ENCODE measurements at regions not wholly inside any gene's neighbourhood (a gene's known extent, or its start where the extent isn't known, plus 50 kb on each side); places are given as distances from the start of the nearest gene placed in this dataset.
"Not testable (repeated sequence)": the region's sequence is repeated elsewhere in the genome, so short reads cannot be mapped to it uniquely, and the experiment has no call there.

DNA sequence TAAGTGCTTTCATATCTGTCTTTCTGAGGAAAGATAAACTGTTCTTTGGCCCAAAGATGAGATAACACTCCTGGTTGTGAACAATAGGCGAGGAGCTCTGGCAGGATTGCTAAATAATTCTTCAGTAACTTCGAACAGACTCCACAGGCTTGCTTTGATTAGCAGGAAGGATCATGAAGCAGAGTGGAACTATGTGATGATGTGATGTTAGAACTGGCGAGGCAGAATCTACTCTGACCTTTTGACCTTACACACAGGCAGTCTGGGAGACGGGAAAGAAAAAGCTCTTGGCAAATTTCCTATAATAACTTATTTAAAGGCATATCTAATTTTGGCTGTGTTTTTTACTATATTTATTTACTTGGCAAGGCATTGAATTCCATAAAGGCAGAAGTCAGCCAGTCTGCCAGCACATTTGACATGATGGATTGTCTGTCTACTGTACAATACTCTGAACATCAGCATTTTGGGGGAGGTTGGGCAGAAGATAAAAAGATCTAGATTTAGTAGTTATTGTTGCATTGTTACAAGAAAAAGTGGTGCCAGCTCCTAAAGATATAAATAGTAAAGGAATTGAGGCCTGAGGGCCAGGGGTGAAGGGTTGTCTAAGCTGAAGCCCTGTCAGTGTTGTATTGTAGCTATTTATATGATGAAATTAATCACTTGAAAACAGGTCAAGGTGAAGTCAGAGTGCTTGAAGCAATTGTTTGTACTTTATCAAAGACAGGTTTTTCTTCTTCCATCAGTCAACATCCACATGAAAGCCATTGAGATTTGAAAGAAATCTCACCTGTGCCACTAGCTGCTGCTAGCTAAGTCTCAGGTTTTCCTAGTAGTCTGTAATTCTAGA, 708.8 kb downstream of the LTN1 start:
- Histone ChIP-seq H3K4me2 (no peak overlapping the region), H3K9me3 (no peaks in the 10 kb centered on the region), H3K9ac (no peak overlapping the region), H3K4me1 (no peaks in the 10 kb centered on the region), H3K27ac (no peak overlapping the region), H4K20me1 (no peaks in the 10 kb centered on the region), H3K4me3 (no peak overlapping the region), H3K27me3 (no peaks in the 10 kb centered on the region), H3K36me3 (no peaks in the 10 kb centered on the region)
- TF ChIP-seq Cebpa-rat (IDR thresholded peaks at IDR 0.05) = no peak

DNA sequence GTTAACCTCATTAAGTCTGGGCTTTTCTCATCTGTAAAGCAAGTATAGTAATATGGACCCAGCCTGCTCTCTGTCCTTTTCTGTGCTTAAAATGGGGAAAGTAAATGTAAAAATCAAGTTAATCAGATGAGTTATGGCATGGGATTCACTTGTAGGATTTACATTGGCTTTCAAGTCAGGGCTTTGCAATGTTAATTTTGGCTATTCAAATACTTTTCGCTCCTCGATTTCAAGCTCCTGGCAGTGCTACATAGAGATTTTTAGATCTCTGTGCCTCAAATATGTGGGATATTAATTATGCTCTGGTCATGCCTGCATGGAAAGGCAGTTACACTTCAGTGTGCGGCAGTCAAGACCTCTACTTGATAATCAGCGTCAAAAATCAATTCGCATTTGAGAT, 709.8 kb downstream of the LTN1 start:
- Histone ChIP-seq H3K4me2 (no peak overlapping the region), H3K4me1 (no peaks in the 10 kb centered on the region), H3K36me3 (no peaks in the 10 kb centered on the region), H3K4me3 (no peak overlapping the region), H4K20me1 (no peaks in the 10 kb centered on the region), H3K27ac (no peak overlapping the region), H3K27me3 (no peaks in the 10 kb centered on the region), H3K9ac (no peak overlapping the region), H3K9me3 (no peaks in the 10 kb centered on the region)
- no peak for TF ChIP-seq Cebpa-rat (IDR thresholded peaks at IDR 0.05)

DNA sequence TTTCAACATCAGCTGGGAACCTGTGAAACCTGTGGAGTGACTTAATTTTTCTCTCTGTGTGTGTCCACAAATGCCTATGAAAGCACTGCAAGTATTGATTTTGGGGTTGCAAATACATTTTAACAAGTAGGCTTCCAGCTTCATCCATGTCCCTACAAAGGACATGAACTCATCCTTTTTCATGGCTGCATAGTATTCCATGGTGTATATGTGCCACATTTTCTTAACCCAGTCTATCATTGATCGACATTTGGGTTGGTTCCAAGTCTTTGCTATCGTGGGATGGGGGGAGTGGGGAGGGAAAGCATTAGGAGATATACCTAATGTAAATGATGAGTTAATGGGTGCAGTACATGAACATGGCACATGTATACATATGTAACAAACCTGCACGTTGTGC, 711.3 kb downstream of the LTN1 start:
- not testable (repeated sequence) for H3K4me3 ChIP-seq, H3K36me3 ChIP-seq, H3K27me3 ChIP-seq, H3K4me1 ChIP-seq, H3K4me2 ChIP-seq, H3K9me3 ChIP-seq, H4K20me1 ChIP-seq, H3K27ac ChIP-seq, H3K9ac ChIP-seq

DNA sequence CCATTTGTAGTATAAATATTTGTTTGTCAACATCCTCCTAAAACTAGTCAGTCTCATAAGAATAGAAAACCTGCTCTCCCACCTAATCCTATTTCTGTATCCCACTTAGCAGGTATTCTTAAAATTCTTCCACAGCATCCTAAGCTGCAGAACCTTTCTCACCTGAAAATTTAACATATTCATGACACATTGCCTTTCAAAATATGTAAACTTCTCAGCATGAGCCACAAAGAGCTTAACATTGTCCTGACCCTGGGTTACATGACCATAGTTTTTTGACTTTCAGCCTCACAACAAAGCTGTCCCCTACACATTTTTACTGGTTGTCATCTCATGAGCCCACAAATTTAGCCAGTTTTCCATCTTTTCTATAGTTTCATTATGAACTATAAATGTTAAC, 712.1 kb downstream of the LTN1 start:
- Histone ChIP-seq H3K4me1 (no peaks in the 10 kb centered on the region), H3K27me3 (no peaks in the 10 kb centered on the region), H3K27ac (no peak overlapping the region), H3K4me2 (no peak overlapping the region), H3K9ac (no peak overlapping the region), H3K9me3 (no peaks in the 10 kb centered on the region), H4K20me1 (no peaks in the 10 kb centered on the region), H3K36me3 (no peaks in the 10 kb centered on the region), H3K4me3 (no peak overlapping the region)
- no peak for TF ChIP-seq Cebpa-rat (IDR thresholded peaks at IDR 0.05)

DNA sequence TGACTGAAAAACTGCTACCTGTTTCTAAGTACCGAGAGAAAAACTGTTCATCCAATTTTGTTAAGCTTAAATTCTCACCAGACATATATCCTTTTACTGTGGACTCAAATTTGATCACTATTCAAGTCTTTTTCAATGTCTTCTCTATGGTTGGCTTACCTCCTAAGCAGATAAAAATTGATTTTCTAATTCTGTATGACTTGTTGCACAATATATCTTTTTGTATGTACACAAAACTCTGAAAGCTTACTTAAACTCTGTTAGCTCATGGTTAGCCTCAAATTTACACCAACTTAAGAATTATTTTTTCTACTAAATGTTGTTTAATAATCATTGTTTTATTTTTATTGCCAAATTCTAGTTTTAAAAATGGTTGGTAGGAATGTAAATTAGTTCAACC, 715.4 kb downstream of the LTN1 start:
- H3K27me3 ChIP-seq = no peaks in the 10 kb centered on the region
- no peaks in the 10 kb centered on the region for H4K20me1 ChIP-seq
- H3K9ac ChIP-seq = no peak overlapping the region
- no peaks in the 10 kb centered on the region for H3K36me3 ChIP-seq
- H3K4me2 ChIP-seq = no peak overlapping the region
- TF ChIP-seq Cebpa-rat (IDR thresholded peaks at IDR 0.05) = no peak
- H3K27ac ChIP-seq = no peak overlapping the region
- no peaks in the 10 kb centered on the region for H3K4me1 ChIP-seq
- H3K9me3 ChIP-seq = no peaks in the 10 kb centered on the region
- H3K4me3 ChIP-seq = no peak overlapping the region

DNA sequence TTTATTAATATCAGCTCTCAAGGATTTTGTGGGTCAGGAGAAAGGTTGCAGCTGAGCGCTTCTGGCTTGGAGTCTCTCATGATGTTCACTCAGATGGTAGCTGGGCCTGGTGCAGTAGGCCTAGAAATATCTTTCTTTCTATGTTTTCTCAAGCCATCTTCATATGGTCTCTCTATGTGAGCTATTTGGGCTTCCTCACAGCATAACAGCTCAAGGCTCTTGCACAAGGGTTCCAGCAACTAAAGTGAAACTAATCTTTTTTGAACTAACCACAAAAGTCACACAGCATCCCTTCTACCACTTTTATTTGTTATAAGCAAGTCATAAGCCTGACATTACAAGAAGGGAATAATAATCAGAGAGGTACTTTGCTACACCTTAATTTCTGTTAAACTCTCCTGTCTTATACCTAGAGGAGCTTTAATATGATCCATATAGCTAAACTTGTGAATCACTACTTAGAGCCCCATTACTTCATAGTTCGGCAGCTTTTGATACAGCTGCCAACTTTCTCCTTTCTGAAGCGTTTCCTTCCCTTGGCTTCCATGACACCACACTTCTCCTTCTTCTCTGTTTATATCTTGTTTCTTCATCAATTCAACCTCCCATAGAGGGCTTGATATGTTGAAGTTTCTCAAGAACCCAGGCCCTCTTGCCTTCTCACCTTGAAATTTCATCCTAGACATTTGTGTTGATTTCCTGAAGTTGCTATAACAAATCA, 720.2 kb downstream of the LTN1 start:
- Histone ChIP-seq H3K4me1 (no peaks in the 10 kb centered on the region), H3K9ac (no peak overlapping the region), H3K27ac (no peak overlapping the region), H3K4me3 (no peak overlapping the region), H3K9me3 (no peaks in the 10 kb centered on the region), H4K20me1 (no peaks in the 10 kb centered on the region), H3K4me2 (no peak overlapping the region), H3K36me3 (no peaks in the 10 kb centered on the region), H3K27me3 (no peaks in the 10 kb centered on the region)
- no peak for TF ChIP-seq Cebpa-rat (IDR thresholded peaks at IDR 0.05)

DNA sequence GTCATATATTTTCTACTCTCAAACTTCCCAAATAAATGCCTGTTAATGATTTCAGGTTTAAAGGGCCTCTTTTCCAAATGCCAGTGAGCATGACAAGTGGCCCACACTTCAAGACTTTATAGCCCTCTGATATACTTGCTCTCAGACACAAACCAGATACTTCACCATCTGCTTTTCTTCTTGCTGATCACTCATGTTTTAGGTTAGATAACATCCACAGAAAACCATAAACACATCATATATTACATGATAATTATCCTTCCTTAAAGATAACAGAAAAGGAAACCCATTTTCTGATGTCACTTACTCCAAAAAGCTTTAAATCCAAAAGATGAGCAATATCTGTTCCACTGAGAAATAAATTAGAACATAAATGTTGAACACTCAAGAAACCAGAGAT, 723.5 kb downstream of the LTN1 start:
- H3K4me3 ChIP-seq = no peak overlapping the region
- no peaks in the 10 kb centered on the region for H3K27me3 ChIP-seq
- H3K27ac ChIP-seq = no peak overlapping the region
- H3K36me3 ChIP-seq = no peaks in the 10 kb centered on the region
- no peaks in the 10 kb centered on the region for H3K4me1 ChIP-seq
- H3K9me3 ChIP-seq = no peaks in the 10 kb centered on the region
- no peak for TF ChIP-seq Cebpa-rat (IDR thresholded peaks at IDR 0.05)
- H3K4me2 ChIP-seq = no peak overlapping the region
- no peak overlapping the region for H3K9ac ChIP-seq
- no peaks in the 10 kb centered on the region for H4K20me1 ChIP-seq

DNA sequence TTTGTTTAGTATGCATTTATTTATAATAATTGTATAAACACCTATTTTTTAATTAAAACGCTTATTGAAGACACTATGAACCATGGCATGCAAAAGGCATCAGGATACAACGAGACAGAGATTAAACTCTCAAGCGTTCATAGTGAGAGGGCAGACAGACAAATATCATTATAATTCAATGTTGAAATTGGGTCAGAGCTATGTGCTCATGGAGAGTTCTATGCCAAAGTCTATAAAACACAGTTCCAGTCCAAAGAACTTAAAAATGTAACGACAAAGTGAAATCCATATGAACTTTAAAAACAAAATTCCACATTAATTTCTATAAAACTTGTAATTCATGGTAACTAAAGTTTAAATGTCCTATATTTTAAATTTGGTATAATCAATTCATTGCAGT, 724.0 kb downstream of the LTN1 start:
- H3K27me3 ChIP-seq = no peaks in the 10 kb centered on the region
- H3K27ac ChIP-seq = no peak overlapping the region
- H4K20me1 ChIP-seq = no peaks in the 10 kb centered on the region
- no peak for TF ChIP-seq Cebpa-rat (IDR thresholded peaks at IDR 0.05)
- H3K9ac ChIP-seq = no peak overlapping the region
- H3K36me3 ChIP-seq = no peaks in the 10 kb centered on the region
- H3K4me1 ChIP-seq = no peaks in the 10 kb centered on the region
- no peak overlapping the region for H3K4me2 ChIP-seq
- no peak overlapping the region for H3K4me3 ChIP-seq
- H3K9me3 ChIP-seq = no peaks in the 10 kb centered on the region

DNA sequence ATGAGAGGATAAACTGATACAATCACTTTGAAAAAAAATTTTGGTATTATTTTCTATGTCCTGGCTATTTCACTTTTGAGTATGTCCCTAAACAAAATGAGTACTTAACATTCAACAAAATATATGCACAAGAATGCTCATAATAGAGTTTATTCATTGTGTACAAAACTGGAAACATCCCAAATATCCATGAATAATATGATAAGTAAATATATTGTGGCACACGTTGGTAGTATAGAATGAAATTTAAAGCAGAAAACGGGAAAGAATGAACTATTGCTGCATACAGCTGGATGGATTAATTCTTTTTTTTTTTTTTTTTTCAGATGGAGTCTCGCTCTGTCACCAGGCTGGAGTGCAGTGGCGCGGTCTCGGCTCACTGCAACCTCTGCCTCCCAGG, 725.2 kb downstream of the LTN1 start:
- no peaks in the 10 kb centered on the region for H3K36me3 ChIP-seq

DNA sequence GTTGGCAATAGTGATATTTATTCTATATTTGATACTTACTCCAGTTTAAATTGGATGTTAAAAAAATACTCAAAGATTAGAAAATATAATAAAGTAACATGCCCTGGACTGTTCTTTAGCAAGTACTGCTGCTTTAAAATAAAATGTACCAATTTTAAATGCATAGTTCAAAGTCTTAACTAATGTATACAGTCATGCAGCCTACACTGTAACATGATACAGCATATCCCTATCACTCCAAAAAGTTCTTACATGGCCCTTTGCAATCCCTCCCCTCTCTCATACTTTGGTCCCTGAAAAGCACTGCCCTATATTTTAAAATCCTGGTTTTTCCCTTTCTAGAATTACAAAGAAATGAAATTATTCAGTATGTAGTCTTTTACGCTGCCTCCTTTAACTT, 726.6 kb downstream of the LTN1 start:
- no peaks in the 10 kb centered on the region for H3K36me3 ChIP-seq
- no peak overlapping the region for H3K27ac ChIP-seq
- no peak overlapping the region for H3K4me2 ChIP-seq
- H3K9ac ChIP-seq = no peak overlapping the region
- H3K27me3 ChIP-seq = no peaks in the 10 kb centered on the region
- TF ChIP-seq Cebpa-rat (IDR thresholded peaks at IDR 0.05) = no peak
- no peaks in the 10 kb centered on the region for H4K20me1 ChIP-seq
- H3K4me3 ChIP-seq = no peak overlapping the region
- H3K4me1 ChIP-seq = no peaks in the 10 kb centered on the region
- no peaks in the 10 kb centered on the region for H3K9me3 ChIP-seq

More for the DNA sequence above, 725.2 kb downstream of the LTN1 start:
- Histone ChIP-seq H3K9ac (no peak overlapping the region), H3K27me3 (no peaks in the 10 kb centered on the region), H4K20me1 (no peaks in the 10 kb centered on the region), H3K9me3 (no peaks in the 10 kb centered on the region), H3K27ac (no peak overlapping the region), H3K4me1 (no peaks in the 10 kb centered on the region), H3K4me2 (no peak overlapping the region), H3K4me3 (no peak overlapping the region)
- TF ChIP-seq Cebpa-rat (IDR thresholded peaks at IDR 0.05) = no peak

All from BLaER1 (cell line).